ENCODE measurements at regions not wholly inside any gene's neighbourhood (a gene's known extent, or its start where the extent isn't known, plus 50 kb on each side); places are given as distances from the start of the nearest gene placed in this dataset.

DNA sequence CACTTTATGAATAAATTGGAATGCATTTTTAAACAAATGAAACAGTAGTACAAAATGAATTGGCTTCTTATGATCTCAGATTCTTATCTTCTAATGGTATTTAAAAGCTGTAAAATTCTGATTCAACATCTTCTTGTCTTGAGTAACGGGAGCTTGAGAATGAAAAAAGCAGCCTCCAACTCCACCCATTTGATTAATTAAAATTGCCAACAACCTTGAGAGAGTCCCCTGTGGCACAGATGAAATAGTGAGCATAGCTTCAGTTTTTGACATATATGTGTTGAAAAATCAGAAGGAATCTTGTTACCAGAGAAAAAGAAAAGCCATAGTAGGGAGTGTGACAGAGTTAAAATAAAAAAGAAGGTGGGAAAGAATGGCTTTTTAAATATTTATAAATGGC is 1426.1 kb upstream of the CDH8 start:
- TF ChIP-seq CTCF (IDR thresholded peaks at IDR 0.05) (no peak), EP300 (IDR thresholded peaks at IDR 0.05; ENCODE audit: low read depth) (no peak)

All from transverse colon (tissue), 3 donors.